ENCODE measurements at regions not wholly inside any gene's neighbourhood (a gene's known extent, or its start where the extent isn't known, plus 50 kb on each side); places are given as distances from the start of the nearest gene placed in this dataset.

DNA sequence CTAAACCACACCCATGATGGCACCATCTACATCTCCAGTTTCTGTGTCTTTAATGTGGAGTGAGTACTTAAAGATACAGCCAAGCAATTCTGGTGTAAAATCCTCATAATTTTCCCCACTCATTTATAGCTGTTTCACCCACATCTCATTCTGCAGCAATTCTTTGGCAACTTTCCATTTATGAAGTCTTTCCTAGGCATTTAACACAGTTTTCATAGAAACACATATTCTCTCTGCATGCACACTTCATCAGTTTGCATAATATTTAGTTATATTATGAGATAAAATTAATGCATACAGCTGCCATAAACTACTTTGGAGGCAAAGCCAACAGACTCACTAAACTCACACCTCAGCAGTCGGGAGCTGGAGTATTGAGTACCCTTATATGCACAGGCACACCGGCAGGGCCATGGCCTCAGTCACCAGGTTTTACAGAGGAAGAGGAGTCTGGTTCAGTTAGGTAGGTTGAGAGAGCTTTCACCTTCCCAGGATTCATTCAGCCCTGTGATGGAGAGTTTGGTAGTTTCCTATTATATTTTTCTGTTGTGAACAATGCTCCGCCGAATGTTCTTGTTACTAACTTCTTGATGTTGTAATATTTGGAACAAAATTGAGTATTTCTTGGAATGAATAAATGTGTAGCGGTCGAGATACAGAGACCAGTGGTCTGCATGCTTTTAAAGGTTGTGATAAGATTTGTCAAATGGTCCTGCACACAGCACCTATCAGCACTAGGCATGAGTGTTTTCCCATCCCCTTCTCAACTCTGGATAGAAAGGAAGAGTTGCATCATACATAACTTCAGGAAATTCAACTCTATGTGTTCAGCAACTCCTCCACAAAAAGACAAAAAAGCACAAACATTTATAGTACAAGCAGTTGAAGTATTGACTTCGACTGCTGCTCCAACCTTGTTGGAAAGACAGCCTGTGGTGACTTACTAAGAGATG is 123.5 kb downstream of the TTC8 start:
- no peak for TF ChIP-seq SIN3A (IDR thresholded peaks at IDR 0.05; ENCODE audit: borderline replicate concordance, insufficient read depth, low read length)

DNA sequence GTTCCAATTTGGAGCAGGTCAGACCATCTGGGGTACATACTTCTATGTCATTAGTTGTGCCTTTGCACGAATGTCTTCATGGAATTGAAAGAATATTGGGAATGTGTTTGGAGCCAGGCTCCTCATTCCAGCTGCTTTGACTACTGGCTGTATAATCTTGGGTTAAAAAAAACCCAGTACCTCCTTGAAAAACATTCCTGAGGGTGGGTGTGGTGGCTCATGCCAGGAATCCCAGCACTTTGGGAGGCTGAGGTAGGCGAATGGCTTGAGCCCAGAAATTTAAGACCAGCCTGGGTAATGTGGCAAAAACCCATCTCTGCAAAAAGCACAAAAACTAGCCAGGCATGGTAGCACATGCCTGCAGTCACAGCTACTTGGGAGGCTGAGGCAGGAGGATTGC is 125.6 kb downstream of the TTC8 start:
- TF ChIP-seq POLR2AphosphoS5 (IDR thresholded peaks at IDR 0.05; ENCODE audit: low read depth, low read length) (no peak), SIN3A (IDR thresholded peaks at IDR 0.05; ENCODE audit: borderline replicate concordance, insufficient read depth, low read length) (no peak), FOXP2 (optimal IDR thresholded peaks at IDR 0.05; ENCODE audit: borderline replicate concordance, extremely low read depth, extremely low read length, insufficient read depth) (no peak), TAF1 (IDR thresholded peaks at IDR 0.05; ENCODE audit: borderline replicate concordance, insufficient read depth, low read length) (no peak)
- TF ChIP-seq, protein P1, sequence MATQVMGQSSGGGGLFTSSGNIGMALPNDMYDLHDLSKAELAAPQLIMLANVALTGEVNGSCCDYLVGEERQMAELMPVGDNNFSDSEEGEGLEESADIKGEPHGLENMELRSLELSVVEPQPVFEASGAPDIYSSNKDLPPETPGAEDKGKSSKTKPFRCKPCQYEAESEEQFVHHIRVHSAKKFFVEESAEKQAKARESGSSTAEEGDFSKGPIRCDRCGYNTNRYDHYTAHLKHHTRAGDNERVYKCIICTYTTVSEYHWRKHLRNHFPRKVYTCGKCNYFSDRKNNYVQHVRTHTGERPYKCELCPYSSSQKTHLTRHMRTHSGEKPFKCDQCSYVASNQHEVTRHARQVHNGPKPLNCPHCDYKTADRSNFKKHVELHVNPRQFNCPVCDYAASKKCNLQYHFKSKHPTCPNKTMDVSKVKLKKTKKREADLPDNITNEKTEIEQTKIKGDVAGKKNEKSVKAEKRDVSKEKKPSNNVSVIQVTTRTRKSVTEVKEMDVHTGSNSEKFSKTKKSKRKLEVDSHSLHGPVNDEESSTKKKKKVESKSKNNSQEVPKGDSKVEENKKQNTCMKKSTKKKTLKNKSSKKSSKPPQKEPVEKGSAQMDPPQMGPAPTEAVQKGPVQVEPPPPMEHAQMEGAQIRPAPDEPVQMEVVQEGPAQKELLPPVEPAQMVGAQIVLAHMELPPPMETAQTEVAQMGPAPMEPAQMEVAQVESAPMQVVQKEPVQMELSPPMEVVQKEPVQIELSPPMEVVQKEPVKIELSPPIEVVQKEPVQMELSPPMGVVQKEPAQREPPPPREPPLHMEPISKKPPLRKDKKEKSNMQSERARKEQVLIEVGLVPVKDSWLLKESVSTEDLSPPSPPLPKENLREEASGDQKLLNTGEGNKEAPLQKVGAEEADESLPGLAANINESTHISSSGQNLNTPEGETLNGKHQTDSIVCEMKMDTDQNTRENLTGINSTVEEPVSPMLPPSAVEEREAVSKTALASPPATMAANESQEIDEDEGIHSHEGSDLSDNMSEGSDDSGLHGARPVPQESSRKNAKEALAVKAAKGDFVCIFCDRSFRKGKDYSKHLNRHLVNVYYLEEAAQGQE (IDR thresholded peaks at IDR 0.05; ENCODE audit: insufficient read depth in 1 of 2, low read depth in 2 of 2, low read length in 2 of 2) = no peak

DNA sequence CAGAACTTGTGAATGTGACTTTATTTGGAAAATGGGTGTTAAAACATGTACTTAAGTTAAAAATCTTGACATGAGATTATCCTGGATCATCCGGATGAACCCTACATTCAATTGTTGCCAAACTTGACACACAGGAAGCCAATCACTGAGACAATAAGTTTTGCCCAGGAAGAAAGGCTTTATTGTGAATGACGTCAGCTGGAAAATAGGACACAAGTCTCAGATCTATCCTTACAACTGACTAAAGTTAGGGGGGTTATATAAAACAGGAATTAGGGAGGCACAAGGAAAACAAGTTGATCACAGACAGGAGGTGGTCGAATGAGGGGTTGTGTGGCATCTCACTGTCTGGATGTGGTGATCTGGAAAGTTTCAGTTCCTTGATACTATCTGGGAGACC is 126.9 kb downstream of the TTC8 start:
- no peak for TF ChIP-seq POLR2AphosphoS5 (IDR thresholded peaks at IDR 0.05; ENCODE audit: low read depth, low read length)

DNA sequence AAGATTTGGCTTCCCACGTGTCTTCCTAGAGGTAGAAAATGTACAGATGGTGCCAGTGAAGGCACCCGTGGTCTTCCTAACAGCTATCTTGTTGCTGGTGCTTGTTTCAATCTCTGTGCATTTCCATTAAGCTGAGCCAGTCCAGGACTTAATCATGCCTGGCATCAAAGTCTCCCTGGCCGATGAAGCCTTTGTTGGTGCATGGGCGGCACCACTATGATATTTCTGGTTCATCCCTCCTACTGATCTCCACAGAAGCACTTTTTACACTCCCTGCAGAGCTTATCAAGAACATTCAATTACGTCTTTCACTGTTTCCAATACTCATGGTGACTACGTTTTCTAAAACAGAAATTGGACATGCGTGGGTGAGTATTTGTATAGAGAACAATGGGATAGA is 128.4 kb downstream of the TTC8 start:
- TF ChIP-seq, protein P1 (IDR thresholded peaks at IDR 0.05; ENCODE audit: insufficient read depth in 1 of 2, low read depth in 2 of 2, low read length in 2 of 2) = no peak
- no peak for TF ChIP-seq POLR2AphosphoS5 (IDR thresholded peaks at IDR 0.05; ENCODE audit: low read depth, low read length)
- TF ChIP-seq SIN3A (IDR thresholded peaks at IDR 0.05; ENCODE audit: borderline replicate concordance, insufficient read depth, low read length) = no peak
- TF ChIP-seq FOXP2 (optimal IDR thresholded peaks at IDR 0.05; ENCODE audit: borderline replicate concordance, extremely low read depth, extremely low read length, insufficient read depth) = no peak
- no peak for TF ChIP-seq TAF1 (IDR thresholded peaks at IDR 0.05; ENCODE audit: borderline replicate concordance, insufficient read depth, low read length)

DNA sequence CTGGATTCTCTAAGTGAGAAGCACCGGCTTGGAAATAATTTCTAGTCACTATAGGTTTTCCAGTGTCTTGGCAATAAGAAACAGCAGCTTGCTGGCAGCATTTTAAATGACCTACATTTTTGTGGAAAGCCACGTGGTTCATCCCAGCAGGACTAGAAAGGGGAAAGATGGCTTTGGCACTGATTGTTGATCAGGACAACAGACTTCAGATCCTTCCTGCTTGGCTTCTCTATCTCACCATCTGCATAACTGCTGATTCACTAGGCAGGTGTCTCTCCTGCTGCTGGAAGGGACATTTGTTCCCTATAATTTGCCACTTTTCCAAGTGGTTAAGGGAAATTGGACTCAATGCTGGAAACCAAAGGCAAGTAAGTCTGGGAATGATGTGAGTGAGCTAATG is 131.0 kb downstream of the TTC8 start:
- TF ChIP-seq POLR2AphosphoS5 (IDR thresholded peaks at IDR 0.05; ENCODE audit: low read depth, low read length) (no peak), SIN3A (IDR thresholded peaks at IDR 0.05; ENCODE audit: borderline replicate concordance, insufficient read depth, low read length) (no peak), TAF1 (IDR thresholded peaks at IDR 0.05; ENCODE audit: borderline replicate concordance, insufficient read depth, low read length) (no peak), FOXP2 (optimal IDR thresholded peaks at IDR 0.05; ENCODE audit: borderline replicate concordance, extremely low read depth, extremely low read length, insufficient read depth) (no peak)
- TF ChIP-seq, protein P1 (IDR thresholded peaks at IDR 0.05; ENCODE audit: insufficient read depth in 1 of 2, low read depth in 2 of 2, low read length in 2 of 2) = no peak

DNA sequence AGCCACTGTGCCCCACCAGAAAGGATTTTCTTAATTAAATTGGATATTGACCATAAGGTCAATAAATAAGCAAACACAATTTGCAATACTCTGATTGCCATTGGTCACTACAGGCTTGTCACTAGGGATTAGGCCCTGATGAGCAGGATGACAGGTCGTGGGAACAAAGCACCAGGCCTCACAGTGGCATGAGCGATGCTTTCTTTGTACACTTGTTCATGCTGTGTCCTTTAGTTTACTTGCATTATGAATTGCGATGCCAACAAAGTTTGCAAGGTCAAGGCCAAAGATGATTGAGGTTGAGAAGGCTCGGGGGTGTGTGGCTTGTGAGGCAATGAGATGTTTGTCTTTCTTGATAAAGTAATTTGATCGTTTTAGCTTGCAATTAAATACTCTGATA is 136.0 kb downstream of the TTC8 start:
- TF ChIP-seq SIN3A (IDR thresholded peaks at IDR 0.05; ENCODE audit: borderline replicate concordance, insufficient read depth, low read length) = no peak
- TF ChIP-seq FOXP2 (optimal IDR thresholded peaks at IDR 0.05; ENCODE audit: borderline replicate concordance, extremely low read depth, extremely low read length, insufficient read depth) = no peak
- no peak for TF ChIP-seq POLR2AphosphoS5 (IDR thresholded peaks at IDR 0.05; ENCODE audit: low read depth, low read length)
- no peak for TF ChIP-seq TAF1 (IDR thresholded peaks at IDR 0.05; ENCODE audit: borderline replicate concordance, insufficient read depth, low read length)
- TF ChIP-seq, protein P1 (IDR thresholded peaks at IDR 0.05; ENCODE audit: insufficient read depth in 1 of 2, low read depth in 2 of 2, low read length in 2 of 2) = no peak
